ENCODE measurements at regions not wholly inside any gene's neighbourhood (a gene's known extent, or its start where the extent isn't known, plus 50 kb on each side); places are given as distances from the start of the nearest gene placed in this dataset.
A peak's percentile ranks its signal among the peaks of the same experiment; 100 is the strongest.

DNA sequence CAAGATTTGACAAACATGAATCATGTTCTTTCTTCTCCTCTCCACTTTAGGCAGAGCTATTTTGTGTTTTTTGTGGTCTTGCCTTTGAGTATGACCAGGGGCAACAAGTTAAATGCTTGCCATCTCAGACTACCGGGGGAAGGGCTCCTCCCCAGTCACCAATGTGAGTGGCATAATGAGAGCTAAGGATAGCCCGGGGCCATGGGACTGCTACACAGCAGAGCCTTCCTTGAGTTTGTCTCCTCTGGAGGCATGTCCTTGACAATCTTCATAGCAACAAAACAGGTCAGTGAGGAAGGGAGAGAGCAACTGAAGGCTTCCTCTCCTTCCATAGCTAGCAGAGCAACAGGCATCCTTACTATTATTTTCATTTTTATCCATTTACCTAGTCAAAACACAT lies 299.3 kb downstream of the ENC1 start:
- DNase-seq (ENCODE audit: insufficient read length) = no peak
- FAIRE-seq = peak; percentile 5
- TF ChIP-seq POLR2AphosphoS5 (IDR thresholded peaks at IDR 0.05; ENCODE audit: low read depth, low read length) (no peak), TAF1 (IDR thresholded peaks at IDR 0.05; ENCODE audit: borderline replicate concordance, low read depth, low read length) (no peak), POLR2A (IDR thresholded peaks at IDR 0.05; ENCODE audit: low read depth, low read length) (no peak)

- DNase-seq (ENCODE audit: insufficient read length) = no peak
- TF ChIP-seq POLR2AphosphoS5 (IDR thresholded peaks at IDR 0.05; ENCODE audit: low read depth, low read length) = no peak
- TF ChIP-seq TAF1 (IDR thresholded peaks at IDR 0.05; ENCODE audit: borderline replicate concordance, low read depth, low read length) = no peak
- TF ChIP-seq POLR2A (IDR thresholded peaks at IDR 0.05; ENCODE audit: low read depth, low read length) = no peak
- no peak for FAIRE-seq
Measured at GRCh38 chr5:74340476-74340875, 300.1 kb downstream of the ENC1 start.

DNA sequence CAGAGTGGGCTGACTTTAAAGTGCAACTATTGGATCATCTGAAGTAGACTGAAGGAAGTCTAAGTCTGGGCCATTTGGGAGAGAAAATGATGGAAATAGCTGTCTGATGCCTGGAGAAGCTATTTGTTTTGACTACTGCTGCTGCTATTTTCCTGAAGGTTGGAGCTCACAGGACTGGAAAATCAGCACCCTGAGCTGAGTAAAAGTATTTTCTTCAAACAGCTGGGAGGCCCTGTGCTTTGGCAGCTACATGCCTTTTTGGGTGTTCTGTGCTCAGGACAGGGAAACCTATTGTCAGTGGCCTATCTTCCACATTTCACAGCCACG lies 302.6 kb downstream of the ENC1 start:
- no peak for TF ChIP-seq POLR2AphosphoS5 (IDR thresholded peaks at IDR 0.05; ENCODE audit: low read depth, low read length)
- FAIRE-seq (no peak), DNase-seq (ENCODE audit: insufficient read length) (no peak)

DNA sequence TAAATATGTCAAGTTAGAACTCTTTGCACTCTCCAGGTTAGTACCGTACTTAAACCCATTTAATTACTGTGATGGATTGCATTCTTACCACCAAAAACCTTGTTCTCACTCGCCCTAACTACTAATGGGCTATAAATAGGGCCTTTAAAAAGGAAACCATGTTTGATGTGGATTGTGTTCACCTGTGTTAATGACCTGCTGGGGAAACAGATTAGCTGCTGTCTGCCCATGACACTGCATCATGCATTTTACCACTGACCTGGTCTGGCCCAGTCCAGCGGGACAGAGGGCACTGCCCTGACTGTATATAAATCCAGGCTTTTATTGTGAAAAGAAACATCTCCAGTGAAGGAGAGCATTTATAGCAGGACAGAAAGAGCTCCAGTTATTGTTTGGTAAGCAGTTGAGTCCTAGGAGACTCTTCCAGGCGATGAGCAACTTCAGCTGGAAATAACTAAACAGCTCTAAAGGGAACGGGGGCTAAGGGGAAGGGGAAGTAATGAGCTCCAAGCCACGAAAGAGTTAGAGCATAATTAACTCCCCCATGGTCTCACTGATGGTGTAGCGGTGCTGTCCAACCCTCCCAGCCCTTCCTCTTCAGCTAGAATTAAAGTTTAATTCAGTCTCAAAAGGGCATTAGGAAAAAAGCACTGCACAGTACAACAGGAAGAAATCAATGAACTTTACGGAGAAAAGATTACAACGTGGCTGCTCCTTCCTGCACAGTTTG lies 303.1 kb downstream of the ENC1 start:
- DNase-seq (ENCODE audit: insufficient read length) (no peak), FAIRE-seq (no peak)
- TF ChIP-seq POLR2A (IDR thresholded peaks at IDR 0.05; ENCODE audit: low read depth, low read length) (no peak), TAF1 (IDR thresholded peaks at IDR 0.05; ENCODE audit: borderline replicate concordance, low read depth, low read length) (no peak), POLR2AphosphoS5 (IDR thresholded peaks at IDR 0.05; ENCODE audit: low read depth, low read length) (no peak)

DNA sequence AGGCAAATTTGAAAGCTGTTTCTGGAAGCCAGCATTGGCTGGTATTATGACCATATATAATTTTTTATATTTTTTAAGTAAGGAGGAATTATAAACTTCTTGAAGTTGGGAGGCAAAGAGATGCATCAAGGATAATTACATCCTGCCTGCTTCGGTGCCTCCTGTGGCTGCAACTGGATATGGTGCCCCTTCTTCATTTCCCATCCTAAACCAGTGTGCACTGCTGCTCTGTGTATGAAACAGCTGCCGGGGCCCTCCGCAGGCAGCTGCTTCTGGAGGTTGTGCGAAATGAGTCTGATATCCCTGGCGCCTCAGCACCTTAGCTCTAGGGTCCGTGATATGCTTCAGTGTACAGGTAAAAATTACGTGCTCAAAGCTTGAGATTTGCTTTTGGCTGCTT lies 304.2 kb downstream of the ENC1 start:
- no peak for TF ChIP-seq TAF1 (IDR thresholded peaks at IDR 0.05; ENCODE audit: borderline replicate concordance, low read depth, low read length)
- no peak for TF ChIP-seq POLR2AphosphoS5 (IDR thresholded peaks at IDR 0.05; ENCODE audit: low read depth, low read length)
- no peak for TF ChIP-seq POLR2A (IDR thresholded peaks at IDR 0.05; ENCODE audit: low read depth, low read length)
- no peak for DNase-seq (ENCODE audit: insufficient read length)
- FAIRE-seq = no peak

GRCh38 chr5:74334762-74335384 lies 305.7 kb downstream of the ENC1 start:
- FAIRE-seq = no peak
- DNase-seq (ENCODE audit: insufficient read length) = no peak
- TF ChIP-seq POLR2A (IDR thresholded peaks at IDR 0.05; ENCODE audit: low read depth, low read length) (no peak), POLR2AphosphoS5 (IDR thresholded peaks at IDR 0.05; ENCODE audit: low read depth, low read length) (no peak), TAF1 (IDR thresholded peaks at IDR 0.05; ENCODE audit: borderline replicate concordance, low read depth, low read length) (no peak)

- no peak for FAIRE-seq
- TF ChIP-seq POLR2A (IDR thresholded peaks at IDR 0.05; ENCODE audit: low read depth, low read length) (no peak), TAF1 (IDR thresholded peaks at IDR 0.05; ENCODE audit: borderline replicate concordance, low read depth, low read length) (no peak), POLR2AphosphoS5 (IDR thresholded peaks at IDR 0.05; ENCODE audit: low read depth, low read length) (no peak)
- no peak for DNase-seq (ENCODE audit: insufficient read length)
Measured at GRCh38 chr5:74334062-74334761, 306.3 kb downstream of the ENC1 start.

DNA sequence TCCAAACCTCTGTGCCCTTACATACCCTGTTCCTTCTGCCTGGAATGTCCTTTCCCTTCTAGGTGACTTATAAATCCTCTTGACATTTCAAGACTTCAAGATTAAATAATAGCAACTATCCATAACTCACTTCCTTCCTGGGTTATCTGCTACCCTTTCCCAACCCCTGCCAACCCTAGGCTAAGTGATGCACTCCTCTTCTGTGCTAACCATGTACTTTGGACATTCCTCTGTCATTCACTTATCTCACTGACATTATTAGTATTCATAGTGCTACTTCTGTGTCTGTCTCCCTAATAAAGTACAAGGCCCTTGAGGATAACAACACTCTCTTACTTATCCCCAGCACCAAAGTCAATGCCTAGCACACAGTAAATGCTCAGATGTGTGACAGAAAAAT lies 307.1 kb downstream of the ENC1 start:
- no peak for FAIRE-seq
- DNase-seq (ENCODE audit: insufficient read length) = no peak
- no peak for TF ChIP-seq TAF1 (IDR thresholded peaks at IDR 0.05; ENCODE audit: borderline replicate concordance, low read depth, low read length)
- no peak for TF ChIP-seq POLR2A (IDR thresholded peaks at IDR 0.05; ENCODE audit: low read depth, low read length)
- TF ChIP-seq POLR2AphosphoS5 (IDR thresholded peaks at IDR 0.05; ENCODE audit: low read depth, low read length) = no peak

- TF ChIP-seq POLR2AphosphoS5 (IDR thresholded peaks at IDR 0.05; ENCODE audit: low read depth, low read length) = no peak
- no peak for TF ChIP-seq TAF1 (IDR thresholded peaks at IDR 0.05; ENCODE audit: borderline replicate concordance, low read depth, low read length)
- TF ChIP-seq POLR2A (IDR thresholded peaks at IDR 0.05; ENCODE audit: low read depth, low read length) = no peak
- DNase-seq (ENCODE audit: insufficient read length) (no peak), FAIRE-seq (no peak)
Measured at GRCh38 chr5:74332682-74333081, 307.8 kb downstream of the ENC1 start.

DNA sequence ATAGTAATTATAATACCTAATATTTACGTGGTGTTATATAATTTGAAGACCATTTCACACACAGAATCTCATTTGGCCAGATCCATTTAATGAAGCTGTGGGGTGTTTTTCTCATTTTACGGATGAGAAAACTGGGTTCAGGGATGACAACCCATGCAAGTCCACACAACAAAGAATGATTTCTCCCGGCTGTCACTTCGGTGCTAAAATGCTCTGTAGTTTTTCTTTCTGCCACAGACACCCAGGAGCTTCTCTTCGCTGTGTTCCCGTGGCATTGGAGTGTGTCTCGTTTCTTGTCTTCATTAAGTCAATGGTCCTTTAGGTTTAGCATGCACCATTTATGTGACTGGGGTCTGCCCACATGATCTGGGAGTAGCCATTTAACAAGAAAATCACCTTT lies 308.5 kb downstream of the ENC1 start:
- no peak for DNase-seq (ENCODE audit: insufficient read length)
- no peak for TF ChIP-seq POLR2A (IDR thresholded peaks at IDR 0.05; ENCODE audit: low read depth, low read length)
- no peak for TF ChIP-seq POLR2AphosphoS5 (IDR thresholded peaks at IDR 0.05; ENCODE audit: low read depth, low read length)
- no peak for TF ChIP-seq TAF1 (IDR thresholded peaks at IDR 0.05; ENCODE audit: borderline replicate concordance, low read depth, low read length)
- no peak for FAIRE-seq

DNA sequence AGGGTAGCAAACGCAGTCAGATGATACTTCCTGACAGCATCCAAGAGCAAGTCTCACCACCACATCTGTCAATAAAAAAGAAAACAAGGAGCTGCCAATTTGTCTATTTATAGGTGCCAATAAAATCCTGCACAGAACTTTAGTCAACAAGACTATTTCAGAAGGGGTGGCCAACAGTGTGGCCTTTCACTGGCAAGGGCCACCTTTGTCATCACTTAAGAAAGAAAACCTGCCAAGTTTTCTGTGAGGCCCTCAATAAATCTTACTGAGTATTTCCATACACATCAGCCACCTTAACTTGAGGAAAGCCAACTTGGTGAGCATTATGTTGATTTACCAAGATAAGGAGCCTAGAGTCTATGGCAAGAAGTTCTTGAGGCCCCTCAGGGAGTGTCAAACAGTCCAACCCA lies 312.3 kb downstream of the ENC1 start:
- DNase-seq (ENCODE audit: insufficient read length) (no peak), FAIRE-seq (no peak)
- TF ChIP-seq POLR2AphosphoS5 (IDR thresholded peaks at IDR 0.05; ENCODE audit: low read depth, low read length) (no peak), POLR2A (IDR thresholded peaks at IDR 0.05; ENCODE audit: low read depth, low read length) (no peak), TAF1 (IDR thresholded peaks at IDR 0.05; ENCODE audit: borderline replicate concordance, low read depth, low read length) (no peak)

DNA sequence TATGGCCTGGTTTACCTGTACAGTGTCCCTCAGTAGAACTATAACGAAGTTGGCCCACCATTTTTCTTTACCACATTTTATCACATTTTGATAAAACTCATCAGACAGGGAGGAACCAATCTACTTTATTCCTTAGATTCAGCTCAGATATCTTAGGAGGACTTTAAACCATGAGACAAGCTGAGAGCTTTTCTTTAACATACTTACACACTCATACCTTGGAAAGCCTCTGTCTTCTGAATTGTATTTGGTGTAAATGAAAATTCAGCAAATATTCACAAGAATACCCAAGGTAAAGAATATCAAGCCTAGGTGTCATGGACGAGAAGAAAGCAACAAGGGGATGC lies 313.2 kb downstream of the ENC1 start:
- FAIRE-seq (no peak), DNase-seq (ENCODE audit: insufficient read length) (no peak)
- TF ChIP-seq POLR2A (IDR thresholded peaks at IDR 0.05; ENCODE audit: low read depth, low read length) (no peak), POLR2AphosphoS5 (IDR thresholded peaks at IDR 0.05; ENCODE audit: low read depth, low read length) (no peak), TAF1 (IDR thresholded peaks at IDR 0.05; ENCODE audit: borderline replicate concordance, low read depth, low read length) (no peak)
